ENCODE measurements at regions not wholly inside any gene's neighbourhood (a gene's known extent, or its start where the extent isn't known, plus 50 kb on each side); places are given as distances from the start of the nearest gene placed in this dataset.

GRCh38 chr20:12012241-12013222, 94.8 kb downstream of the BTBD3 start:
- peak; percentile 42 to 86 (median 77) for TF ChIP-seq CTCF (IDR thresholded peaks at IDR 0.05 in 8 of 11, conservative IDR thresholded peaks at IDR 0.05 in 3 of 11)
- TF ChIP-seq POLR2A (IDR thresholded peaks at IDR 0.05), result no peak
- no peak for TF ChIP-seq POLR2AphosphoS5 (IDR thresholded peaks at IDR 0.05)
